IMR-90 (cell line): ENCODE measurements at regions not wholly inside any gene's neighbourhood (a gene's known extent, or its start where the extent isn't known, plus 50 kb on each side); places are given as distances from the start of the nearest gene placed in this dataset.

Experiments used
- ATAC-seq: fragments of 200-7000 bp; cut with Tn5 transposase; 2 replicates; pipeline ENCODE4 v1.9.1; 2020; ENCODE audit warnings: low read depth, mild to moderate bottlenecking, moderate library complexity
- BruUV-seq: library from RNA; stranded (reverse); fragments of 400-500 nt; replicated peaks from 2 replicates; lab custom pipeline; 2021; lab: Mats Ljungman, UMichigan
- CTCF ChIA-PET: fragments of 300-600 bp; formaldehyde crosslinking; extraction: SDS; loops from one replicate; lab custom pipeline; 2021; ENCODE audit warnings: antibody characterized with exemption; lab: Yijun Ruan, JAX
- POLR2A ChIA-PET: fragments of 300-600 bp; sonication (Branson Sonifier 250); formaldehyde crosslinking; loops from one replicate; lab custom pipeline; 2022; ENCODE audit warnings: antibody characterized with exemption; ENCODE audit not compliant: unreplicated experiment; lab: Charles Lee
- DNase-seq: peaks from one replicate; pipeline ENCODE4 v3.0.0; 2013
- H2AFZ ChIP-seq: replicated peaks from 2 replicates; pipeline ENCODE3; 2013; ENCODE audit warnings: low read length, mild to moderate bottlenecking; ENCODE audit not compliant: poor library complexity
- H2AK5ac ChIP-seq: 2 replicates; pipeline ENCODE4 v1.6.1; 2013; ENCODE audit warnings: low read depth, low read length, inconsistent platforms
- H2AK9ac ChIP-seq: replicated peaks from 2 replicates; pipeline ENCODE3; 2013; ENCODE audit warnings: mild to moderate bottlenecking, low read depth, low read length, moderate library complexity; ENCODE audit not compliant: poor library complexity
- H2BK120ac ChIP-seq: 2 replicates; pipeline ENCODE4 v1.6.1; 2013; ENCODE audit warnings: low read depth, low read length, inconsistent platforms
- H2BK15ac ChIP-seq: 3 replicates; pipeline ENCODE4 v1.6.1; 2013; ENCODE audit warnings: low read depth, low read length, inconsistent platforms
- H2BK20ac ChIP-seq: 2 replicates; pipeline ENCODE4 v1.6.1; 2013; ENCODE audit warnings: low read depth, mild to moderate bottlenecking, inconsistent platforms, low read length, moderate library complexity
- H2BK5ac ChIP-seq: 2 replicates; pipeline ENCODE4 v1.6.1; 2013; ENCODE audit warnings: mild to moderate bottlenecking, low read depth, low read length, inconsistent platforms; ENCODE audit not compliant: poor library complexity, severe bottlenecking
- H3K14ac ChIP-seq: replicated peaks from 2 replicates; pipeline ENCODE4 v1.6.1; 2013; ENCODE audit warnings: low read depth, low read length, inconsistent platforms
- H3K18ac ChIP-seq: 2 replicates; pipeline ENCODE4 v1.6.1; 2013; ENCODE audit warnings: low read depth, low read length, control low read depth
- H3K23ac ChIP-seq: 2 replicates; pipeline ENCODE4 v1.6.1; 2013; ENCODE audit warnings: low read depth, low read length, inconsistent platforms
- H3K27ac ChIP-seq: 2 replicates; pipeline ENCODE4 v1.5.1; 2013; ENCODE audit warnings: mild to moderate bottlenecking, control low read depth, low read length; ENCODE audit not compliant: insufficient read depth
- H3K27me3 ChIP-seq: 2 replicates; pipeline ENCODE4 v1.6.1; 2013; ENCODE audit warnings: low read length; ENCODE audit not compliant: control insufficient read depth, insufficient read depth
- H3K36me3 ChIP-seq: 2 replicates; pipeline ENCODE4 v1.6.1; 2013; ENCODE audit warnings: low read length, mixed read lengths; ENCODE audit not compliant: control insufficient read depth, insufficient read depth
- H3K4ac ChIP-seq: 2 replicates; pipeline ENCODE4 v1.6.1; 2013; ENCODE audit warnings: low read depth, low read length, inconsistent platforms
- H3K4me1 ChIP-seq: 2 replicates; pipeline ENCODE4 v1.6.1; 2013; ENCODE audit warnings: low read length, mixed read lengths; ENCODE audit not compliant: control insufficient read depth, insufficient read depth
- H3K4me2 ChIP-seq: 2 replicates; pipeline ENCODE4 v1.6.1; 2013; ENCODE audit warnings: low read depth, mild to moderate bottlenecking, control low read depth, low read length, moderate library complexity
- H3K4me3 ChIP-seq: 2 replicates; pipeline ENCODE4 v1.5.1; 2013; ENCODE audit warnings: low read depth, mild to moderate bottlenecking, control low read depth, low read length, moderate library complexity; ENCODE audit not compliant: insufficient read depth
- H3K56ac ChIP-seq: 2 replicates; pipeline ENCODE4 v1.6.1; 2013; ENCODE audit warnings: low read length, inconsistent platforms; ENCODE audit not compliant: insufficient read depth; ENCODE audit errors: extremely low read depth
- H3K79me1 ChIP-seq, 2 experiments: 2 replicates each; pipeline ENCODE4 v1.6.1; 2013; ENCODE audit warnings: low read length in 2 of 2, inconsistent platforms in 1 of 2, low read depth in 1 of 2
- H3K9ac ChIP-seq: 2 replicates; pipeline ENCODE4 v1.6.1; 2013; ENCODE audit warnings: low read depth, low read length, control low read depth
- H3K9me1 ChIP-seq: 2 replicates; pipeline ENCODE4 v1.6.1; 2013; ENCODE audit warnings: low read length, inconsistent platforms; ENCODE audit not compliant: insufficient read depth
- H3K9me3 ChIP-seq: 2 replicates; pipeline ENCODE4 v1.6.1; 2013; ENCODE audit warnings: low read length; ENCODE audit not compliant: control insufficient read depth, insufficient read depth
- H4K20me1 ChIP-seq: 2 replicates; pipeline ENCODE4 v1.6.1; 2013; ENCODE audit warnings: low read length, inconsistent platforms; ENCODE audit not compliant: insufficient read depth
- H4K5ac ChIP-seq: 2 replicates; pipeline ENCODE4 v1.6.1; 2013; ENCODE audit warnings: mild to moderate bottlenecking, low read depth, low read length, control low read depth
- H4K8ac ChIP-seq, 2 experiments: 2 replicates each; pipeline ENCODE4 v1.6.1; 2013; ENCODE audit warnings: low read depth in 2 of 2, low read length in 2 of 2, control low read depth in 1 of 2, inconsistent platforms in 1 of 2
- H4K91ac ChIP-seq: 2 replicates; pipeline ENCODE4 v1.6.1; 2013; ENCODE audit warnings: low read depth, low read length, inconsistent platforms; ENCODE audit not compliant: insufficient read depth
- BHLHE40 ChIP-seq: fragments of 150-350 bp; IDR thresholded peaks from 2 replicates; pipeline ENCODE4 v1.6.1; 2016; ENCODE audit warnings: mild to moderate bottlenecking, low read depth, low read length
- CHD1 ChIP-seq: IDR thresholded peaks from 2 replicates; pipeline ENCODE4 v1.6.1; 2012; ENCODE audit warnings: low read depth, low read length, improper control_type of control experiment
- FOS ChIP-seq: fragments of 150-350 bp; IDR thresholded peaks from 2 replicates; pipeline ENCODE4 v1.6.1; 2016; ENCODE audit warnings: low read depth, low read length
- MAFK ChIP-seq: IDR thresholded peaks from 2 replicates; pipeline ENCODE4 v1.6.1; 2012; ENCODE audit warnings: low read depth, low read length, improper control_type of control experiment
- MAZ ChIP-seq: IDR thresholded peaks from 2 replicates; pipeline ENCODE4 v1.6.1; 2012; ENCODE audit warnings: low read depth, mild to moderate bottlenecking, low read length, improper control_type of control experiment, moderate library complexity, borderline replicate concordance
- NFE2L2 ChIP-seq: fragments of 150-350 bp; IDR thresholded peaks from 2 replicates; pipeline ENCODE4 v1.6.1; 2016; ENCODE audit warnings: low read depth, mild to moderate bottlenecking, low read length
- POLR2A ChIP-seq: IDR thresholded peaks from 2 replicates; pipeline ENCODE4 v1.6.1; 2012; ENCODE audit warnings: mild to moderate bottlenecking, low read depth, low read length
- RAD21 ChIP-seq: IDR thresholded peaks from 2 replicates; pipeline ENCODE4 v1.6.1; 2012; ENCODE audit warnings: low read length, improper control_type of control experiment
- WGBS, 2 experiments: methylation state at CpG; one replicate each; pipeline versions ENCODE4 v1.1.5 to v1.1.7; 2013; ENCODE audit warnings: missing lambda C conversion rate in 2 of 2; ENCODE audit not compliant: insufficient read length in 1 of 2; ENCODE audit errors: extremely low coverage in 2 of 2; 5-methylcytosine and 5-hydroxymethylcytosine counted together
- dilution Hi-C: fragments of 300-500 bp; cut with HindIII; formaldehyde crosslinking; loops from one replicate; pipeline ENCODE4 v1.14.3; 2018; ENCODE audit warnings: low sequenced_read_pairs; ENCODE audit not compliant: unreplicated experiment
- in situ Hi-C: fragments of 300-500 bp; cut with MboI; formaldehyde crosslinking; loops from 3 replicates; pipeline ENCODE4 v1.14.3; 2019; ENCODE audit warnings: low sequenced_read_pairs, inconsistent platforms, mixed read lengths
- intact Hi-C: fragments of 100-400 bp; cut with micrococcal nuclease; formaldehyde crosslinking; loops from 2 replicates; pipeline ENCODE4 v1.10.0; 2022
- TF ChIP-seq, protein P1 (sequence below): fragments of 150-350 bp; IDR thresholded peaks from 2 replicates; pipeline ENCODE4 v1.6.1; 2017; ENCODE audit warnings: mild to moderate bottlenecking, antibody characterized with exemption, low read length, low read depth
- TF ChIP-seq, protein P2 (sequence below): conservative IDR thresholded peaks from 2 replicates; pipeline ENCODE4 v1.5.1; 2012; ENCODE audit warnings: mild to moderate bottlenecking, low read depth, low read length, improper control_type of control experiment
- TF ChIP-seq, protein P3 (sequence below): fragments of 150-350 bp; IDR thresholded peaks from 2 replicates; pipeline ENCODE4 v1.6.1; 2016; ENCODE audit warnings: low read depth, mild to moderate bottlenecking, low read length, moderate library complexity, borderline replicate concordance

DNA sequence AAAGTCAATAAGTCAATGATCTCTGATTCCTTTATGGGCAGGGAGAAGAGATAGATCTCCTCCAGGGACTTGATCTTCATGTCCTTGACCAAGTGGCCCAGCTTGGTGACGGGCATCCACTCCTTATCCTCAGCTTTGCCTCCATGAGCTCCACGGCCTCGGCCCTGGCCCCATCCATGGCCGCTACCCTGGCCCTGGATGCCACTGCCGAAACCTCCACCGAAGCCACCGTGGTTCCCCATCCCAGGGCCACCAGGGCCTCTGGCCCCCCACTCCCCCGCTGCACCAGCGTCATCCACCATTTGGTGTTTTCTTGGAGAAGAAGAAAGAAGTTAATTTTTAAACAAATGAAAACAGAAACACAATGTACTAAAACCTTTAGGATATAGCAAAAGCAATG, 518.1 kb downstream of the GRXCR1 start:
- dilution Hi-C loops, result no loop called here
- Histone ChIP-seq H4K91ac (no peak overlapping the region), H2BK5ac (no peak overlapping the region), H3K79me1 (no peaks in the 10 kb centered on the region), H2AFZ (no peak overlapping the region), H3K4ac (no peak overlapping the region), H2BK120ac (no peak overlapping the region), H3K9ac (no peak overlapping the region), H3K9me1 (no peaks in the 10 kb centered on the region), H3K4me2 (no peak overlapping the region), H3K36me3 (no peaks in the 10 kb centered on the region), H4K5ac (no peak overlapping the region), H4K20me1 (no peaks in the 10 kb centered on the region), H2BK15ac (no peak overlapping the region), H2AK9ac (no peak overlapping the region), H3K27ac (no peak overlapping the region), H3K9me3 (peaks cover 6% of the 10 kb centered on the region), H4K8ac (no peak overlapping the region), H3K23ac (no peak overlapping the region), H2BK20ac (no peak overlapping the region), H3K4me1 (no peaks in the 10 kb centered on the region), H3K56ac (no peak overlapping the region), H2AK5ac (no peak overlapping the region), H3K27me3 (no peaks in the 10 kb centered on the region), H3K18ac (no peak overlapping the region), H3K4me3 (no peak overlapping the region), H3K14ac (no peak overlapping the region)
- ATAC-seq, result no peak
- no peak for TF ChIP-seq CHD1
- no peak for TF ChIP-seq MAFK
- no peak for TF ChIP-seq POLR2A
- TF ChIP-seq, protein P1, sequence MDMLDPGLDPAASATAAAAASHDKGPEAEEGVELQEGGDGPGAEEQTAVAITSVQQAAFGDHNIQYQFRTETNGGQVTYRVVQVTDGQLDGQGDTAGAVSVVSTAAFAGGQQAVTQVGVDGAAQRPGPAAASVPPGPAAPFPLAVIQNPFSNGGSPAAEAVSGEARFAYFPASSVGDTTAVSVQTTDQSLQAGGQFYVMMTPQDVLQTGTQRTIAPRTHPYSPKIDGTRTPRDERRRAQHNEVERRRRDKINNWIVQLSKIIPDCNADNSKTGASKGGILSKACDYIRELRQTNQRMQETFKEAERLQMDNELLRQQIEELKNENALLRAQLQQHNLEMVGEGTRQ, result no peak
- TF ChIP-seq, protein P2, sequence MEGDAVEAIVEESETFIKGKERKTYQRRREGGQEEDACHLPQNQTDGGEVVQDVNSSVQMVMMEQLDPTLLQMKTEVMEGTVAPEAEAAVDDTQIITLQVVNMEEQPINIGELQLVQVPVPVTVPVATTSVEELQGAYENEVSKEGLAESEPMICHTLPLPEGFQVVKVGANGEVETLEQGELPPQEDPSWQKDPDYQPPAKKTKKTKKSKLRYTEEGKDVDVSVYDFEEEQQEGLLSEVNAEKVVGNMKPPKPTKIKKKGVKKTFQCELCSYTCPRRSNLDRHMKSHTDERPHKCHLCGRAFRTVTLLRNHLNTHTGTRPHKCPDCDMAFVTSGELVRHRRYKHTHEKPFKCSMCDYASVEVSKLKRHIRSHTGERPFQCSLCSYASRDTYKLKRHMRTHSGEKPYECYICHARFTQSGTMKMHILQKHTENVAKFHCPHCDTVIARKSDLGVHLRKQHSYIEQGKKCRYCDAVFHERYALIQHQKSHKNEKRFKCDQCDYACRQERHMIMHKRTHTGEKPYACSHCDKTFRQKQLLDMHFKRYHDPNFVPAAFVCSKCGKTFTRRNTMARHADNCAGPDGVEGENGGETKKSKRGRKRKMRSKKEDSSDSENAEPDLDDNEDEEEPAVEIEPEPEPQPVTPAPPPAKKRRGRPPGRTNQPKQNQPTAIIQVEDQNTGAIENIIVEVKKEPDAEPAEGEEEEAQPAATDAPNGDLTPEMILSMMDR, result no peak
- TF ChIP-seq FOS, result no peak
- TF ChIP-seq RAD21, result no peak
- no peak for TF ChIP-seq NFE2L2
- TF ChIP-seq BHLHE40, result no peak
- TF ChIP-seq MAZ, result no peak
- TF ChIP-seq, protein P3, sequence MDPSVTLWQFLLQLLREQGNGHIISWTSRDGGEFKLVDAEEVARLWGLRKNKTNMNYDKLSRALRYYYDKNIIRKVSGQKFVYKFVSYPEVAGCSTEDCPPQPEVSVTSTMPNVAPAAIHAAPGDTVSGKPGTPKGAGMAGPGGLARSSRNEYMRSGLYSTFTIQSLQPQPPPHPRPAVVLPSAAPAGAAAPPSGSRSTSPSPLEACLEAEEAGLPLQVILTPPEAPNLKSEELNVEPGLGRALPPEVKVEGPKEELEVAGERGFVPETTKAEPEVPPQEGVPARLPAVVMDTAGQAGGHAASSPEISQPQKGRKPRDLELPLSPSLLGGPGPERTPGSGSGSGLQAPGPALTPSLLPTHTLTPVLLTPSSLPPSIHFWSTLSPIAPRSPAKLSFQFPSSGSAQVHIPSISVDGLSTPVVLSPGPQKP, result no peak
- POLR2A ChIA-PET, result no interaction called here
- intact Hi-C loops, result no loop called here
- 80% methylated on average over 2 of the region's 9 CpGs; no CpG with 5 or more reads in 1 of the 2 experiments for WGBS, 2 experiments
- CTCF ChIA-PET, result no interaction called here
- in situ Hi-C loops, result no loop called here
- DNase-seq, result no peak
- no TSS peak for BruUV-seq
